ENCODE measurements at regions not wholly inside any gene's neighbourhood (a gene's known extent, or its start where the extent isn't known, plus 50 kb on each side); places are given as distances from the start of the nearest gene placed in this dataset. TPM values are rescaled to one million over a fixed set of nuclear protein-coding genes. Genes with fewer than 3 reads are reported as not detected.

DNA sequence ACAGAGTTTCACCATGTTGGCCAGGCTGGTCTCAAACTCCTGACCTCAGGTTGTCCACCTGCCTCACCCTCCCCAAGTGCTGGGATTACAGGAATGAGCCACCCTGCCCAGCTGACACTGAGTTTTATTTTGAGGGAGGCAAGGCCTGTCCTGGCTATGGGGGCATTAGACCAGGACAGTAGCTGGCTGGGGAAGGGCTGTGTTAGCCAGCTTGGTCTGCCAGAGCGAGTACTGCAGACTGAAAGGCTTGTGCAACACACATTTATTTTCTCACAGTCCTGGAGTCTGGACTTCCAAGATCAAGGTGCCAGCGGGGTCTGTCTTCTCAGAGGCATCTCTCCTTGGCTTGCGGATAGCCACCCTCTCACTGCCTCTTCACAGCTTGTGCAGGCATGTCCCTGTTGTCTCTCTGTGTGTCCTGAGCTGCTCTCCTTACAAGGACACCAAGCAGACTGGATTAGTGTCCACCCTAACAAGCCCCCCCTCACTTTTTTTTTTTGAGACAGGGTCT, 59.4 kb upstream of the HAAO start:
- no peak for DNase-seq (ENCODE audit: low read depth in 2 of 3, low spot score in 2 of 3)

DNA sequence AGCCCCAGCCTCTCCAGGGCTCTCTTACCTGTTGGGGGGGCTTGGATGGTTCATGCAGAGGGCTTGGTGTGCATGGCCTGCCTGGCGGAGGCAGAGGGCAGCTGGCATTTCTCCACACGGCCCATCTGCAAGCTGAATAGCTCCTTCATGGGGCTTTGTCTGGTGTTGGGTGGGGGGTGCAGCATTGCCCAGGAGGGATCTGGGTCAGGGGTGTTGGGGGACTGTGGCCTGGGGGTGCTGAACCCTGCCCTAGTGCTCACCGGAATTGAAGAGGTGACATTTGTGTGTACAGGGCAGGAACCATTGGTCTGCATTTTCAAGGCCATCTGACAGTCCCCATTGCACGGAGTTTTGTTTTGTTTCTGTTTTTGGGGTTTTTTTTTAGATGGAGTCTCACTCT, 58.8 kb upstream of the HAAO start:
- DNase-seq (ENCODE audit: low read depth in 2 of 3, low spot score in 2 of 3), result no peak

DNA sequence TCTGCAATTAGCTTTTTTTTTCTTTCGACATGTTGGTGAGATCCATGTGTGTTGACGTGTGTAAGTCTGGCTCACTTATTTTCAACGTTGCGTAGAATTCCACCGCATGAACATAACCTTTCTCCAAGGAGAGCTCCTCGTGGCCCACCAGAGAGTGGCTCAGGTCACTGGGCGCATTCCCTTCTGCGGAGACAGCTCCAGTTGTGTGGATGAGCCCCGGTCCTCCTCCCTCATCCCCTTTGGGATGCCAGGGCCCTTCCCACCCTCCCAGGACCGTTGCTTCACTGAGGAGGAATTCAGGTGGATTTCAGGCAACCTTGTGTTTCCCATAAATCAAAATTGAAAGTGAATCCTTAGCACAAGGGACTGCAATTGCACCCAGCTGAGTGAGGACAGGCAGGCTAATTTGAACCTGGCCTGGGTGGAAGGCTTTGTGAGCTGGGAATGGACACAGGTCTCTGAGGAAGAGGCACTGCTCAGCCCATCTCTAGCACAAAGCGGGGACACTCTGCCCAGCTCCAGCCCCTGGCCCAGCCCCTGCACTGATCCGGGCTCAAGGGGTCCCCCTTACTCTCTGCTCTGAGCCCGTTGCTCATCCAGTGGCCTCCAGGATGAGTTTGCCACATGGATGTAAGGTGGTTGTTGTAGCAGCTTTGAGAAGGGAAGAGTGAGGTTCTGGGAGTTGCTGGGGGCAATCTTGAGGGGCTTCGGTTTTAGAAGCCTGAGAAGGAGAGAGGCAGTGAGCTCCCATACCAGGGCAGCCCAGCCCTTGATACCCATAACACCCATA, 57.8 kb upstream of the HAAO start:
- no peak for DNase-seq (ENCODE audit: low read depth in 2 of 3, low spot score in 2 of 3)

DNA sequence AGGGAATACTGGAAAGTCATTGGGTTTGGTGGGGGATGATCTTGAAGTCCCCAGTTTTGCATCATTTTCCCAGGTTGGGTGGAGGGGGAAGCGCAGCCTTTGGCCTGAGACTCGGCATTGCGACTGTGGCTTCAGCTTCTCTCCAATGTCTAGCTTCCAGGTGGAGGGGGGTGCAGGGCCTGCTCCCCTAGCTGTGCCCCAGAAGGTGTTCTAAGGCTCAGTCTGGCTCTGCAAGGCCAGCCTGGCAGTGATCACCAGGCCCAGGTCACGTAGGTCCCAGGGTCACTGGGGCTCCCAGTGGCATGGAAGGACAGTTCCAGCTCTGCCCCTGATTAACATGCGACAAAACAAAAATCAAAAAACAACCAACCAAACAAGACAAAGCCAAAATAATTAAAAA, 56.9 kb upstream of the HAAO start:
- no peak for DNase-seq (ENCODE audit: low read depth in 2 of 3, low spot score in 2 of 3)

DNA sequence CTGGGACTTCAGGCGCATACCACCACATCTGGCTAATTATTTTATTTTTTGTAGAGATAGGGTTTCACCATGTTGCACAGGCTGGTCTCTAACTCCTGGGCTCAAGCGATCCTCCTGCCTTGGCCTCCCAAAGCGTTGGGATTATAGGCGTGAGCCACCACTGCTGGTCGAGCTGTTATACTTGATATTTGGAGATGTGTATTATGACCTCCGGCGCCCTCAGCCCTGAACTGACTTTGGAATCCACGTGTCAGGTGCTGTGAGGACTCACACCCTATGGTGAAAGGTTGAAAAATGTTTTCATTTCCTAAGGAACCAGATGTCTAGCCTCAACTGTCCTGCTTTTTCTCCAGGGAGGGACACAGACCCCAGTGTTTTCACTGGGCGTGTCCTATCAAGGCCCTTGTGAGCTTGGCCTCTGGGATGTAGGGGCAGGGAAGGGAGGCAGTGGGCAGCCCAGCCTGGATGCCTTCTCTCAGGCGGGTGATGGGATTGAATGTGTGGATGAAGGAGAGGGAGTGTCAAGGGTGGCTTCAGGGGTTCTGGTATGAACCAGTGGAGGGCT, 56.4 kb upstream of the HAAO start:
- no peak for DNase-seq (ENCODE audit: low read depth in 2 of 3, low spot score in 2 of 3)

DNA sequence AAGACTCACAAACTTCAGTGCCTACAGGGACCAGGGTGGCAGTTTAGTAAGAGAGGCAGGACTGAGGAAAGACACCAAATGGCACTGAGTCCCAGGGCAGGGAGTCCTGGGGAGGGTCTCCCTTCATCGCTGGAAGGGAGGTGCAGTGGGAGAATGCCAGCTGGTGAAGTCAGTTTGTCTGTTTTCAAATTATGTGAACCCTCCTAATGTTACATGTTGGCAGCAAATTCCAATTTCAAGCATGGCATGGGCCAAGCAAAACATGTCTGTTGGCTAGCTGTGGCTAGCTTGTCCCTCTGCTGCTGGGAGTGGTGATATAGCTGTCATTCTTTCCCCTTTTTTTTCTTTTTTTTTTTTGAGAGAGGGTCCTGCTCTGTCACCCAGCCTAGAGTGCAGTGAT, 55.9 kb upstream of the HAAO start:
- DNase-seq (ENCODE audit: low read depth in 2 of 3, low spot score in 2 of 3), result no peak

DNA sequence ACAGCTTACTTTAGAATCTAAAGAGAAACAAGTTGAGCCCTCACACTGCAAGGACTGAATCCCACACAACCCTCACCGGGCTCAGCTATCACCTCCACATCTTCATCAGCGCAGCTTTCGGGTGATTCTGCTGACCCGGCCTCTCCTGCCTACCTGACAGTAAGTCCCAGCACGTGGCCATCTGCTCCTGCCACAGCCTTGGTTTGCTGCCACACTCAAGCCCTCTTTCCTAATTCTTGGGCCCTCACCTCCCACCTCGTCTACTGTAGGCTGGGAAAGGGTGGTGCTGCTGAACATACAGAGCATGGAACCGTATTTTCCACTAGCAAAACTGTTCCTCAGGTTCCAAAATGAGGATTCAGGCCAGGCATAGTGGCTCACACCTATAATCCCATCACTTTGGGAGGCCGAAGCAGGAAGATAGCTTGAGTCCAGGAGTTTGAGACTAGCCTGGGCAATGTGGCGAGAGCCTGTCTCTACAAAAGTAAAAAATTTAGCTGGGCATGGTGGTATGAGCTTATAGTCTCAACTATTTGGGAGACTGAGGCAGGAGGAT, 55.3 kb upstream of the HAAO start:
- no peak for DNase-seq (ENCODE audit: low read depth in 2 of 3, low spot score in 2 of 3)

DNA sequence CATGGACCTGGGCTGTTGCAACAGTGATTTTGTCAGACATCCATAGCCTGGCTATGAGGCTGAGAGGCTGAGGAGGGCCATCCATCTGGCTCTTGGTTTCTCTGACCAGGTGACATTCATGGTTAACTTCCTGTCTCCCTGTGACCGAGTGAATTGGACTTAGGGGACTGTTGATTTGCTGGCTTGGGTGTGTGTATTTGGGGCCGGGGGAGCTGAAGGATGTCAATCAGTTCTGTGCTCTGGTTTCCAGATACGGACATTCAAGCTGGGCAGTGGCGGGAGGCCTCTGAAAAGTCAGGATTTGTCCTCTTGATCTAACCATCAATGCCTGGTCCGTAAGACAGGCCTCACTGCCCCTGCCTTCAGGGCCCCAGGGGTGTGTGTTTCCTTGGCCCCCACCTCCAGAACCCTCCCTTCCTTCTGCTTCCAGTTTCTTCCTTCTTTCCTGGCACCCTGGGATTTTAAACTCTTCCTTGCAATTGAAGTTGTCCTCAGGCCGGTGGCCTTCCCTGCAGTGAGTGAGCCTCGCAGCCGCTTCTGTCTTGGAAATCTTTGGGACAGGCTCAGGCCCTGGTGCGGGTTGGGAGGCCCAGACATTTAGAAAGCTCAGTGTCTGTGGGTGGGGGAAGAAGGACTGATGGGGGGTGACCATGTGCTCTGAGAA, 54.7 kb upstream of the HAAO start:
- no peak for DNase-seq (ENCODE audit: low read depth in 2 of 3, low spot score in 2 of 3)

DNA sequence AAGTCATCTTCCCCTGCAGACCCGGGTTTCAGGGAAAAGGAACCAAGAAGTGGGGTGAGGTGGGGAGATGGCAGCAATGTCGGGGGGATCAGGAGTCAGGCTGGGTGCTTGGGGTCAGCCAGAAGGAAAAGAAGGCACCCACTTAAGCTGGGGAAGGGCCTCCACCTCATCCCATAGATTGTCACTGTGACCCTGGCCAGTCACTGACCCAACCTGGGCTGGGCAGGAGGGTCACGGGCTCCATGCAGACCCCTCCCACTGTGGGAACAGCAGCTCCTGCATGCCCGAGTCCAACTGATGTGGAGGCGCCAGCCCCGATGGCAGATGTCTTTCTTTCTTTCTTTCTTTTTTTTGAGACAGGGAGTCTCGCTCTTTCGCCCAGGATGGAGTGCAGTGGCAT, 53.6 kb upstream of the HAAO start:
- no peak for DNase-seq (ENCODE audit: low read depth in 2 of 3, low spot score in 2 of 3)

DNA sequence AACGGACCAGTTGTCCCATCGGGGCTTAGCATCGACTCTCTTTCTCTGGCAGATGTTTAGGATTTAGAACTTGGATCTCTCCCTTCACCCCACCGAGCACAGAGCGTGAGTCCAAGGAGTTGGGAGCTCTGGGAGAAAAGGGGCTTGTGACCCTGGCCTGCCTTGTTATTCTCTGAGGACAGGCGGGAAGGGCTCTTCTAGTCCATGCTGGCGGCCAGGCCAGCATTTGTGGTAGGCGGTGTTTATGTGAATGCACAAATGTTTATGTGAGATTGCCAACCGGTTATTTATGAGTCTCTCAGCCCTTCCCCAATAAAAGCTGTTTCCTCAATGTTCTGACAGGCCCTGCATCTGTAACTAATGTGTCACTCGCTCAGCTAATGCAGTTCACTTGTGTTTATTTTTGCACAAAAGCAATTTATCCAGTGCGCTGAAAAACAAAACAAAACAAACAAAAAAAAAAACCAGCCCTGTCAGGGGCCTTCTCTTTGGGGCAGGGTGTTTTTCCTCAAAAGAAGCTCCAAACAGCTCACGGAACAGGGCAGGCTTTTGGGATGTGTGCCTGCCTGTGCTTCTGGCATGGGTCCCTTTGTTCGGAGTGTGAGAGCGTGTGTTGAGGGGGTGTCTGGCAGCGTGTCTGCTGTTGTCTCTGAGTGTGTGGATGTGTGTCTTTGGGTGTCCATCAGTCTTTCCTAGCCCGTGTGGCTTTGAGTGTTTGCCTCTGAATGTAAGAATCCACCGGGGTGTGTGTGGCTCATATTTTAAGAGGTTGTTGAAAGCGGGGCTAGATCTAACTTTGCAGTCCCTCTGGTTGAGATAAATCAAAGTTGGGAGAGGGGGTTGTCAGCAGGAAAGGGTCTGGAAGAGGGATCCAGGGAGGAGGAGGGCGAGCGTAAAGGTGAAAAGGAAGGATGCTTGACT, 52.8 kb upstream of the HAAO start:
- peak in 1 of 3 donors; percentile 73 for DNase-seq (ENCODE audit: low read depth in 2 of 3, low spot score in 2 of 3)

DNA sequence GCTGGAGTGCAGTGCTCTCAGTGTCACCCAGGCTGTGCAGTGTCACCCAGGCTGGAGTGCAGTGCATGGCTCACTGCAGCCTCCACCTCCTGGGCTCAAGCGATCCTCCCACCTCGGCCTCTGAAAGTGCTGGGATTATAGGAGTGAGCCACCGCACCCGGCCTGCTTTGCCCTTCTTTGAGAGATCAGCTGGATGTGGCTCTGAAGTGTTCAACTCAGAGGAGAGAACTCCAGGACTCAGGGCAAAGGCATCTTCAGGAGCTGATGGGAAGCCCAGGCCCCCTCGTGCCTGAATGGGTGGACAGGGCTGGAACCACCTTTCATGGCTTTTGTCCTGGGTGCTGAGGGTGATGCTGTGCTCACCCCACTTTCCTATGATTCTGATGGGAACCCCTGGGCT, 52.0 kb upstream of the HAAO start:
- no peak for DNase-seq (ENCODE audit: low read depth in 2 of 3, low spot score in 2 of 3)

DNA sequence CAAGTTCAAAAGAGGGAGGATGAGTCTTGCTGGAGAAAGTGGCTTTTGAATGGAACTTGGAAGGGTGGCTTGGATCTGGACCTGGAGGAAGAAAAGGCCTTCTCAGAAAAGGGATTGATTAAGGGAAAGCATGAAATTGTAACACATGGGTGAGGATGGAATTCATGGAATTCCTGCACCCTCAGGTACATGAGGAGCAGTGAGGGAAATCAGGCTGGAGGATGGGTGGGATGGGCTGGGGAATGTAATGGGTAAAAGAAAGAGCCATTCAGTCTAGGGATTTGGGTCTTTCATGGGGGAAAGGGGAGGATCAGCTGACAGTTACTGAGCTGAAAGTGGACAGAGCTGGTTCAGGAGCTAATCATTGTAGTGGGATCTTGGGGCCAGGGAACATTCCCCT, 51.2 kb upstream of the HAAO start:
- DNase-seq (ENCODE audit: low read depth in 2 of 3, low spot score in 2 of 3), result no peak

DNA sequence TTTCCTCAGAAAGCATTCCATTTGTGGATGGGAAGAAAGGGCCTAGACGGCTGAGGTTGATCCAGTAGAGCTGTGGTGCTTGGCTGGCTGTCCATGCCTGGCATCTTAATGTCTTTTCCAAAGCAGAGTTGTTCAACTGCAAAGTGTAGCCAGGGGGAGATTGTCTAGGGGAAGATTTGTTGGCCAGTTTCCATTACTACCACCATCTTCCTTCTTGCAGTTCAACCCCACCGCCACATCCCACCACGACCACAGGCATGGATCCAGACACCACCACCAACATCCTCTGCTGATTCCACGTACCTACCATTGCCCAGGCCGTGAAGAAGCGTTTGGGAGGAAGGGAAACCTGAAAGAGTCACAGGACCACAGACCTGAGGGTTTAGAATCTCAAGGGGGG, 50.7 kb upstream of the HAAO start:
- peak in 1 of 3 donors; percentile 9 for DNase-seq (ENCODE audit: low read depth in 2 of 3, low spot score in 2 of 3)

DNA sequence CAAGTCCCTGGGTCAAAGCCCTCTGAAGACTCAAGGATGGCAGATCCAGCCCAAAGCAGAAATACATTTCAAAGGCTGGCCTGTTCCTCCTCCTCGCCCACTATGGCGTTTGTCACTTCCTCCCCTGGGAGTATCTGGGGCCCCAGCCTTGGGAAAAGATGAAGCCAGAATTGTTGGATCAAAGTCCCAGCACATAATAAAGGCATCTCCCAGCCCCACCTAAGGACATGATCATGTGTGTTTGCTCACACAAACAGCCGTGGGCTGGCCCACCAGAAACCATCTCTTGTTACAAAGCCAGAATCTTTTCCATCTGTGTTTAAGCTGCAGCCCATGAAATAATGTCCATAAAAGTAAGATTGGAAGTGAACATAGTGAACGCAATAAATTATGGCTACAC, 50.1 kb upstream of the HAAO start:
- no peak for DNase-seq (ENCODE audit: low read depth in 2 of 3, low spot score in 2 of 3)

Small RNA genes lying in the stretch of these regions (small RNA-seq; reads per million reads assigned to genes)
- gene RNU6-242P, result not detected

Measured in hematopoietic multipotent progenitor cell (in vitro differentiated cells).